ENCODE measurements at regions not wholly inside any gene's neighbourhood (a gene's known extent, or its start where the extent isn't known, plus 50 kb on each side); places are given as distances from the start of the nearest gene placed in this dataset.

DNA sequence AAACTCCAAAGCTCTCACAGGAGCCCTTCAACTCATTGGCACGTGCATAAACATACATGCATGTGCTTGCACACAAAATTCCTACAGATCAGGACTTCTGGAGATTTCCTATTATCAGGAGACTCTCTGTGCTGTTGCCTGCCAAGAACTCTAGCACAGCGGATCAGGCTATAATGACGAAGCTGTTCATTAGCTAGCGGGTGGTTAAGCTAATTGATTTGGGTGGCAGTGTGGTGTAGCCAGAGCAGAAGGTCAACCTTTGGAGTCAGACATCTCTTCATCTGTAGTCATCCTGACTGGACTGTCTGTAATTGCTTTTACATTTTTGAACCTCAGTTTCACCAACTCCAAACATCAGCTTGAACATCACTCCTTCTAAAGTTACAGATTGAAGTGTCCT, 69.0 kb downstream of the KIF2B start:
- intact Hi-C loops (cut with DNase I) = no loop called here
- no peak for DNase-seq (ENCODE audit: low spot score)

DNA sequence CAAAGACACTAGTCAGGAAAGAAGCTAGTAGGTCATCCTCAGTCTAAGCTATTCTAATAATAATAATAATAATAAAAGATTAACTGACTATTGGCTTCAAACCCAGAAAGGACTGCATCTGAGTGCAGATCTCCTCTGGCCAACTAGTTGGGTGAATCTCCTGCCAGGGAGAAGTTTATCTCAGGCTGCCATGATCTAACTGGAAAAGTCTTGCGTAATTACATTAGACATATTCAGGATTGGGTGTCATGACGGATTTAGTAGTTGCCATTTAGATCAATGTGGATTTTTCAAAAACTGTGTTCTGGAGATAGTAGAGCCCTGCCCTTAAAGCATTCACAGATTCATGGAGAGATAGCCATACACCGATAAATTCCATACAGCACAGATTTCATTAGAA, 69.5 kb downstream of the KIF2B start:
- intact Hi-C loops (cut with DNase I) = no loop called here
- DNase-seq (ENCODE audit: low spot score) = no peak

DNA sequence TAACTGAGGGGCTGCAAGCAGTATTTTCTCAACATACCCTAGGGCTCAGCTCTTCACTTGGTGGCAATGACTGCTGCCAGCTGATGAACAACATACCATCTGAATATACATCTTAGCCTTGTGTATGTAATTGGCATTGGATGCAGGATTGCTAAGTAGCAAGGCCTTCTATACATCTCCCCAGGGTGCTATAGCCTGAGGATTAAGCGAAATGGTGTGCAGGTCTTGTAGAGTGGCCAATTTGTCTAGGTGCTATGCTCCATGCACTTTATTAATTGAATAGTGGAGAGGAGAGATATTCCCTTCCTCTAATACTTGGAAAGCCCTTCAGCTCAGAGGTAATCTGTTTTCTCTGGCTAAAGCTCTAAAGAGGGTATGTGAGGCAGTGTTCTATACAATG, 71.9 kb downstream of the KIF2B start:
- intact Hi-C loops (cut with DNase I) = no loop called here
- no peak for DNase-seq (ENCODE audit: low spot score)

DNA sequence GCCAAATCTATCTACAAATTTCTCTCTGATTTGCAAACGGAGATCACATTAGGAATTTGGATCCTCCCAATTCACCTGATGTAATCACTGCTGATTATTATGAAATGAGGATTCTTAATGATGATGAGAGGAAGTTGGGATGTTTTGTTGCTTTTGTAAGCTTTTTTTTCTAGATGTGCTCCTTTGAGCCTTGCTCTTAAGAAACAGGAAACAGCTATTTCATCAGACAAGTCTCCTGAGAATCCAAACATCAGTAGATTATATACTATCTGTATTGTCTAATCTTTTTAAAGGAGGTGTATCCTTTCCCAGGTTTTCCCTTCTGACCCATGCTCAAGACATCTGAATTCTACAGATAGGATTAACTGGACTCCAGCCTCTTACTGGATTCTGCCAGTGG, 73.3 kb downstream of the KIF2B start:
- intact Hi-C loops (cut with DNase I) = no loop called here
- no peak for DNase-seq (ENCODE audit: low spot score)

DNA sequence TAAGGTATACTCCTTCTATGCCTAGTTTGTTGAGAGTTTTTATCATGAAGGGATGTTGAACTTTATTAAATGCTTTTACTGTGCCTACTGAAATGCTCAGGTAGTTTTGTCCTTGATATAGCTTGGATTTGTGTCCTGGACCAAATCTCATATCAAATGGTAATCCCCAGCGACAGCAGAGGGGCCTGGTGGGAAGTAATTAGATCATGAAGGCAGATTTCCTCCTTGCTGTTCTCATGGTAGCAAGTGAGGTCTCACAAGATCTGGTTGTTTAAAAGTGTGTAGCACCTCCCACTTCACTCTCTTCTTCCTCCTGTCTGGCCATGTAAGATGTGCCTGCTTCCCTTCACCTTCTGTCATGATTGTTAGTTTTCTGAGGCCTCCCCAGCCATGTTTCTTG, 78.2 kb downstream of the KIF2B start:
- intact Hi-C loops (cut with DNase I) = no loop called here
- DNase-seq (ENCODE audit: low spot score) = no peak

DNA sequence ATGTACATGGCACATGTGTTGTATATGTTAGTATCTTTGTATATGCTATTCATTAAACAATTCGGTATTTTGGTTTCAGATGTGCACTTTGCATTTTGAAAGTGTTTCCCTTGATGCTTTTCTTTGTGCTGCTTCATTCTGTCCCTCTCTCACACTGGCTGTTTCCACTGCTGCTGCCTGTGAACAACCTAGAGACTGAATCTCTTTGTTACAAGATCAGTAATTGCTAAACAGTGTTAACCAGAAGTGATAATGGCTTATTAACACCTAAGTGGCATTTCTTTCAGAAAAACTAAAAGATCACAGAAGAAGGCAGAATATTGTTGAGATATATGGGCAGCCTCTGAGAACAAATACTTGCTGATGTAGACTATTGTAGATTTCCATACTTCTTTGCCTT, 84.7 kb downstream of the KIF2B start:
- intact Hi-C loops (cut with DNase I) = no loop called here
- DNase-seq (ENCODE audit: low spot score) = no peak

DNA sequence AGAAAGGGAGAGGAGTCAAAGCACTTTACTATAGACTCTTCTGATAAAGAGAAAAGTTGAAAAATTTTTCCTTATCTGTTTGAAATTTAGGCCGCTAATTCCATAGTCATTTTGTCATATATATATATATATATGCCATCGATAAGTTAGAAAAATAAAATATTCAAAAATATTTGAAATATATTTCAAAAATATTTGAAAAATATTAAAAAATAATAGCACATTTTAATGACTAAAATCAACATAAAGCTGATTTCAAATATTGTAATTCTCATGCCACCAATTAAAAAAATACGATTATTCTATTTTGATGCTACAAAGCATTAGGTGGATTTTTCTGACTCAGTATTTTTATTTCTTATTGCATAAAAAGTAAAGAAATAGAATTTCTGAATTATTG, 87.1 kb downstream of the KIF2B start:
- intact Hi-C loops (cut with DNase I) = no loop called here
- DNase-seq (ENCODE audit: low spot score) = no peak

DNA sequence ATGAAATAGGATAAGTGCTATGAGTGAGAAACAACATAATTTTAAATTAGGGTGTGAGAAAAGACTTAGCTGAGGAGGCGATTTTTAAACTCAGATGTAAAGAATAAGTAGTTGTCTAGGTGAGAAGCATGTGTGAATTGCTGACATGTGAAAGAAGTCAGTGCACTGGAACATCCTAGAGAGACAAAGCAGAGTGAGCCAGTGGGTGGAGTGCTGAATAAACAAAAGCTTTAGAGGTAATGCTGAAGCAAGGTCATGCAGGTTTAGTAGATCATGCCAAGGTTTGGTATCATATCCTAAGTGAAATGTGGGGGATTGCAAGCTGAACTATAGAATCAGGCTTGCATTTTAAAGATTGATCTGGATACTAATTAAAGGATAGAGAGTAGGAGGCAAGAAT, 89.4 kb downstream of the KIF2B start:
- intact Hi-C loops (cut with DNase I) = no loop called here

DNA sequence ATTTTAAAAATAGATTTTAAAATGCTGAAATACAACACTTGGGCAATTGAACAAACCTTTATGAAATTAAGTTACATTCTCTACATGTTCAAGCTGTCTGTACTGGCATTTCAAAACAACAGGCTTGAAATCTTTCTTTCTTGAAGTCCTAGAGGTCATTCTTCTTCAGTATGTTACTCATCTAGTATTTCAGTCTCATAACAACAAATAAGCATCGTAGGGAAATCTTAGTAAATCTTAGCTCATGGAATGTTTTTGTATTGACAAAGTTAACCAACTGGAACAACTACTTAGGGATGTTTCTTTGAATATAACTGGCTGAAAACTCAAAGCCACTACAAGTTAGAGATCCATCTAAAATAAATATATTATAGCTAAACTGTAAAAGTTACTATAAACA, 96.6 kb downstream of the KIF2B start:
- intact Hi-C loops (cut with DNase I) = no loop called here

More for the DNA sequence above, 89.4 kb downstream of the KIF2B start:
- DNase-seq (ENCODE audit: low spot score) = no peak

DNA sequence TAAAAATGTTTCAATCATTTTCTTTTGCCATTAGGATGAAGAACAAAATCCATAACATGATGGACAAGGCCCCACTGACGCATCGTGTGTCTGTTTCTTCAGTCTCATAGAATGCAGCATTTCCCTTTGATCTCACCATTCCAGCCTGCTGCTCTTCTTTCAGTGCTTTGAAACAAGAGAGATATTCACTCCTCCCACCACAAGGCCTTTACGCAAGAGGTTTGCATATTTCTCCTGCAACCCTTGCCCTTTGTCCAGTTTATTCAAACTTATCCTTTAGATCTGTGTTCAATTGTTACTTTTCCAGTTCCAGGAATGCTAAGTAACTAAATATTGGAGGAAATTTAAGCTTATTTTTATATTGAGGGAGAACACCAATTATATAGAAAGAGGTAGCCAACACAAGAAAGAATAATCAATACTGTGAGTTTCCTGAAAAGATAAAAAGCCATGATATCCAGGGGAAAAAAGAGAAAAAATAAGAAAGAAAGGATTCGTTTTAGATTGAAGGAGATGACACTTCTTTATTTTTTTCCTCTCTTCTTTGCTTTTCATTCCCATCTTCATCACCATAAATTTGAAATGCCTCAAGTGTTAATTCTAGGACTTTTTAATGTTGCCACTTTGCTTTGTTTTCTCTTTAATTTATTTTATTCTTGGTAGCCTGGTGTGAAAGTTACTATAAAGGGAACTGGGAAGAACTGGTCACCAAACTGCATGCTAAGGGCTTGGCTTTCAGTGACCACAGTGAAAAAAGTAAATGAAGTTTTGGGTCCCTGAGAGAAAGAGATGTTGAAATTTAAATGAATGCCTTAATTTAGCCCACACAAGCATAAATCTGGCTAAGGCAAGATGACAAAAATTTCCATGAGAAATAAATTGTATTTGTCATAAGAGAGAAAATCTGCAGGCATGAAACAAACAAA, 102.1 kb downstream of the KIF2B start:
- intact Hi-C loops (cut with DNase I) = no loop called here

More for the DNA sequence above, 96.6 kb downstream of the KIF2B start:
- no peak for DNase-seq (ENCODE audit: low spot score)

DNA sequence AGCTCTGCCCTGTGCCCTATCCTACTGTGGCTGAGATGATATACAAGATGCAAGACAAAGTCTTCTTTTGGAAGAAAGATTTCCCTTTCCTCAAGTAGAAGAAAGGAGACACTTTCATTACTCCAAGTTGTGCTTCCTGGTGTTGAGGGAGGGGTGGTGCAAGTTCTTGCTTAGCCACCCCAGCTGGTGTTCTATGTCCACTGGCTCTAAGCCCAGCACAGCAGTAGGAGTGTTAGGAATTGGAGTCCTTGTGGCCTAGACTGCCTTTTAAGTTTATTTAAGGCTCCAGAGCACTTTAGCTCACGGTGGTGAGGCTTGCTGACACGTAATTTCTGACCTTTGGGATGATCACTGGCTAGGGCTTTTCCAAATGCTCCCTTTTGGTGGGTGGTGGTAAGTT, 109.7 kb downstream of the KIF2B start:
- intact Hi-C loops (cut with DNase I) = no loop called here

More for the DNA sequence above, 102.1 kb downstream of the KIF2B start:
- no peak for DNase-seq (ENCODE audit: low spot score)

DNA sequence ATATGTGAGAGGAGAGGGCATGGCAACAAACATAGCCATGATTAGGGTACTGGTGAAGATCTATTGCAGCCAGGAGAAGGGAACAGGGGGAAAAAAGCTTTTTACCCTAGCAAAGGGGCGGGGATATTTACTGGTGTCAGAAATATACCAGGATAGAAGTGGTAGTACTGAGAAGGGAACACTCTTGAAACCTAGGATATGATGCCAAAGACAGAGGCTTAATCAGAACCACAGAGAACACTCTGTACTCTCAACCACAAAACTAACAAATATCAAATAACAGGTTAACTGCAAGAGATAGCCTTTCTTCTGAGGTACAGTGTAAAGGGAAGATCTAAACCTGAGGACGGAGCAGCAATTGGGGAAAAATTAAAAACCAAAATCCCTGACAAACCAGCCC, 112.2 kb downstream of the KIF2B start:
- intact Hi-C loops (cut with DNase I) = no loop called here
- DNase-seq (ENCODE audit: low spot score) = no peak

More for the DNA sequence above, 109.7 kb downstream of the KIF2B start:
- no peak for DNase-seq (ENCODE audit: low spot score)

DNA sequence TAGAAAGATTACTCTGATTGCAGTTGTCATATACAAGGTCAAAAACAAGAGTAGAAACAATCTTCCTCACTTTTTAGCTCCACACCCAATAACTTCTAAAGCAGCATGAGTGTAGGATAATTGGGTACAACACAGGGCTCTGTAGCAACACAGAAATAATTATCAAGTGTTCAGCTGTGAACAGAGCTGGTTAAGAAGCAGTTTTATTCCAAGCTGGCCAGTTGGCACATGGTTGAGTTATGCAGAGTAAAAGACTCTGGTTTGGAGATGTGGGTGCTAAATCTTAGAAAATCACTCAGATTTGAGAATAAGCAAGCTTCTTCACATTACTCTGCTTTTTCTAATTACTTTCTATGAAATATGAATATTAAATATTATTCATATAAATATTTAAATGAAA, 118.5 kb downstream of the KIF2B start:
- intact Hi-C loops (cut with DNase I) = no loop called here

DNA sequence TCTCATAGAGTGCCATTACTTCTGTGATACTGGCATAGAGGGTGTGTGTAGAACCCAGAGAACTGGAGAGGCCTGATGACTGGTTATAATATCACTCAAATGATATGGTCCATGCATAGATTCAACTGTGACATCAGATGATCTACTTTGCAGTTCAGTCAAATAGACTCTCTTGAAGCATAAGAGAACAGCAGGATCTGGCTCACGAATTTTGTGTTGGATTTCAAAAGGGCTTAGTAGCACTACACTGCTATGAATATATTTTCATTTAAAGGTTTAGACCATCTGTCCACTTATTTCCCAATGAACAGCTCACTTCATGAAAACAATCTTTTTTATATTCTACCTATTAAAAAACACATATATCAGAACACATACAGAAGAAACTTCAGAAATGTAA, 119.7 kb downstream of the KIF2B start:
- intact Hi-C loops (cut with DNase I) = no loop called here
- no peak for DNase-seq (ENCODE audit: low spot score)

More for the DNA sequence above, 118.5 kb downstream of the KIF2B start:
- DNase-seq (ENCODE audit: low spot score) = no peak

DNA sequence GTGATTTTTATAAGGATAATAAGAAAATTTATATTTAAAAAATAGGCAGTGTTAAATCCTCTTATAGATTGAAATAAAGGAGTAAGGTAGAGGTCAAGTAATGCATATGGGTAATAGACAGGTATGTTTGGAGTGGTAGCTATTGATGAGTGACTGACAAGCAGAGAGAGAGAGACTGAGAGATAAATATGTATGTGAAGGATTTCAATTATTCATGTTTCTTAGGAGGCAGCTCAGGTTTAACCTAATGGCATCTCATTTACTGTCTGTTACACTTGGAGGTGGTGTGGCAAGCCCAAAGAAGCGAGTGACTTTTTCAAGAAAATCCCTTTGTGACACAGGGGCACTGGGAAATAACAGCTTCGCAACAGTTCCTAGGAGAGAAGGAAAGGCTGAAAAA, 120.2 kb downstream of the KIF2B start:
- no peak for DNase-seq (ENCODE audit: low spot score)
- intact Hi-C loops (cut with DNase I) = no loop called here

DNA sequence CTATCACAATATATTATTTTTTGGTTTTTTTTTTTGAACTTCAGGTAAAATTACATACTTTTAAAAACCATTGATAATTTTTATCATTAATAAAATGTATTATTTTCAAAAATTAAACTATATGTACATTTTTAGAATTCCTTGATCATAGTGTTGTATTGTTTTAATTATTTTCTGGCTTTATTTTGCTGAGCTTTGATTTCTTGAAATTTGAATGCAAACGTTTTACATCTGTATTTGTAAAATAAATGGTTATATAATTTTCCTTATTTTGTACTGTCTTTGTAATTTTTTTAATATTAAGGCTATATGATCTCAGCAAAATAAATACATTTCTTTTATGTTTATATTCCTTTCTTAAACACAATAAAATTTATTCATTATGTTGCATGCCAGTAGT, 125.6 kb downstream of the KIF2B start:
- intact Hi-C loops (cut with DNase I) = no loop called here
- DNase-seq (ENCODE audit: low spot score) = no peak

DNA sequence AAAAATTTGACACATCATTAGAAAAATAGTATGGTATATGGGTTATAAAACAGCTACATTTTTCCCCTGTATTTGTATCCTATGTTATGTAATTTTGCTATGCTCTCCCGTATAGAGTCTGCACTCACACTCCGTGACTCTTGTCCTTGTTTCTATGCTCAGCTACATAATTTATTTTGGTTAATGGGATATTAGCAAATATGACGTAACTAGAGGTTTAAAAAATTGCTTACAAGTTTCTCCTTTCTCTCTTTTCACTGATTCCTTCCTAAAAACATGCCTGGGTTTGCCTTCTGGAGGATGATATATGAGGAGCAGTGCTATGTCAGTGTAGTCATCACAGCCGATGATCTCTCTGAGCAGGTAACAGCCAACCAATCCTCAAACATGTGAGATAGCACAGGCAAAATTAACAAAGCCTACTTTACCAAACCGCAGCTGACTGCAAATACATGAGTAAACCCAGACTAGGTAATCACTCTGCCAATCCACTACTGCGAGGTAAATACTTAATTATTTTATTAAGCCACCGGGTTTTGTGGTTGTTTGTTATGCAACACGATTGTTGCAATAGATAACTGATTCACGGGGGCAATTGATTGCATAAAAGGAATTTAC, 126.9 kb downstream of the KIF2B start:
- DNase-seq (ENCODE audit: low spot score) = no peak
- intact Hi-C loops (cut with DNase I) = no loop called here

DNA sequence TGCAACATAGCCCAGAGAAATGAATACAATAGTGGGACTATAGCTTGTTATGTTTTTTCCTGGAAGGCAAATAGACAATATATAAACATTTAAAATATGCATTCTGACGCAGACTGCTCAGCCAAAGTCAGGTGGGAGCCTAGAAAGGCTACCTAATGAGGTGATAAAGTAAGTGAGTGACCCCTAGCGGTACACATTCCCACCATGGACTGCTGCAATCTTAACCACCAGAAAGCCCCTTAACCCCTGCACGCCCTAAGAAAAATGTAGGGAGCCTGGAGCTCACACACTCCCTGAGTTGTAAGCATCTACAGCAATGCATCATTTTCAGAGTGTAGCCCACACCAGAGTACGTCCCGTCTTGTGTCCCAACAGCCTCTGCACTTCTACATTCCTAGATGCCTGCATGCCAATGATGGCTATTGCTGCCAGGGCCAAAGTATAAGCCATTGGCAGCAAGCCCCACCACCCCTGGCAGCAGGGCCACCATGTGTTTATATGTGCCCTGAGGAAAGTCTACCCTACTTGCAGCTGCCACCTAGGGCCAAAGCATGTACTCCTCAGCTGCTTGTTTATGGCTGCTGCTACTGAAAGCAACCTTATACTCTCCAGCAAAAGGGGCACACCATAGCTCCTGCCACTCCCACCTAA, 127.6 kb downstream of the KIF2B start:
- intact Hi-C loops (cut with DNase I) = no loop called here
- DNase-seq (ENCODE audit: low spot score) = no peak

DNA sequence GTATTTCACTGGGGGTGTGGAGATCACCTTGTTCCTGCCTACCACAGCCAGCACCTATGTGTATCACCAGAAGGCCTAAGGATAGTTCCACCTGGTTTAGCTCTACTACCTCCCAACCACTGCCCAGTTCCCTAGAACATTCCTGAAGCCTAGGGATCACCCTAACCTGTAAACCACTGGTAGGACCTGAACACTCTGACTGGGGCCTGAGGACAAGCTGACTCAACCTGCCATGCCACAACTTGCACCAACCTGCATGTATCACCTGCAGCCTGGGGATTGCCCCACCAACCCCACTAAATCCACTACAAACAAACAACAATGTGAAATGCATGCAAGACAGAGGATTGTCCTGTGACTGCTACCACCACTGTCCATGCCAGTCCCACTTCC, 128.1 kb downstream of the KIF2B start:
- intact Hi-C loops (cut with DNase I) = no loop called here
- no peak for DNase-seq (ENCODE audit: low spot score)

DNA sequence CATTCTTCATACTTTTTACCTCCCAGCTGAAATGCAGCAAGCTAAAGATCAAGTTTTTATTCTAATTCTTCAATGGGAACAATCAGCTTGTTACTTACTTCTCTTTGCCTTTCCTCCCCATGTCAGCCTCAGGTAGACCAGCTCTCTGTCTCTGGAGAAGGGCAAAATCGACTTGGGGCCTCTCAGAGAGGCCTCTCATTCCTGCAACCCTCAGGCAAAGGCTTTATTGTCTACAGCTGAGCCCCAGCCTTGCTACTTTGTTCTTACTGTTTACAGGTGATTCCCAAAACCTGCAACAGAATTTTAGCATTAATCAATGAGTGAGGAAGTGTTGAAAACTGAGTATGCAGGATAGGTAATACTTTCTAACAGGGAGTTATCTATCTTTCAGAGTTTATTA, 148.6 kb downstream of the KIF2B start:
- DNase-seq (ENCODE audit: low spot score) = no peak
- intact Hi-C loops (cut with DNase I) = no loop called here

DNA sequence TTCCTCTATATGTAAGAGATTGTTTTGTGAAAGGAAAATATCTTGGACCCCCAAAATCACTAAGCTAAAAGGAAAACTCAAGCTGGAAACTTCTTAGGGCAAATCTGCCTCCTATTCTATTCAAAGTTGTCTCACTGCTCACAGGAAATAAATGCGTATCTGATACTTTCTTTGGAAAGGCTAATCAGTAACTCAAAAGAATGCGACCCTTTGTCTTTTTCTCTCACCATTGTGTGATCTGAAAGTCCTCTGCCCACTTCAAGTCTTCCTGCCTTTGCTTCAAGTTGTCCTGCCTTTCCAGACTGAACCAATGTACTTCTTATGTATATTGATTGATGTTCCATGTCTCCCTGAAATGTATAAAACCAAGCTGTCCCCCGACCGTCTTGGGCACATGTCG, 157.3 kb downstream of the KIF2B start:
- no peak for DNase-seq (ENCODE audit: low spot score)
- intact Hi-C loops (cut with DNase I) = no loop called here

Measured in cardiac septum (tissue), 1 donor.